CD14-positive monocyte (primary cell): ENCODE measurements at regions not wholly inside any gene's neighbourhood (a gene's known extent, or its start where the extent isn't known, plus 50 kb on each side); places are given as distances from the start of the nearest gene placed in this dataset.

Source experiments
- DNase-seq, 3 donors: peaks; one replicate each; pipeline ENCODE4 v3.0.0-alpha.2; 2011 to 2022
- H2AFZ ChIP-seq: 2 replicates; pipeline ENCODE4 v1.6.0; 2012; ENCODE audit warnings: mild to moderate bottlenecking, low read depth, low read length, inconsistent platforms; ENCODE audit not compliant: insufficient read depth, poor library complexity, severe bottlenecking
- H3K27ac ChIP-seq, 2 donors: 1 replicate in 1 of 2; 2 replicates in 1 of 2; pipeline ENCODE4 v1.5.1; 2012 to 2013; ENCODE audit warnings: low read length in 2 of 2, control low read depth in 1 of 2, inconsistent platforms in 1 of 2, low read depth in 1 of 2, mild to moderate bottlenecking in 1 of 2
- H3K27me3 ChIP-seq, 2 donors: one replicate each; pipeline versions ENCODE4 v1.6.0 to v1.6.1; 2011 to 2013; ENCODE audit warnings: low read length in 2 of 2; ENCODE audit not compliant: control insufficient read depth in 2 of 2, insufficient read depth in 2 of 2
- H3K36me3 ChIP-seq, 2 donors: replicated peaks in 1 of 2; 1 replicate in 1 of 2; 2 replicates in 1 of 2; pipeline versions ENCODE4 v1.5.1 to v1.6.1; 2012 to 2013; ENCODE audit warnings: low read length in 2 of 2, control low read depth in 1 of 2, inconsistent platforms in 1 of 2, mild to moderate bottlenecking in 1 of 2; ENCODE audit not compliant: insufficient read depth in 2 of 2, control insufficient read depth in 1 of 2
- H3K4me1 ChIP-seq, 2 donors: 1 replicate in 1 of 2; 2 replicates in 1 of 2; pipeline versions ENCODE4 v1.5.1 to v1.6.1; 2012 to 2013; ENCODE audit warnings: low read length in 2 of 2, control low read depth in 1 of 2, inconsistent platforms in 1 of 2, mild to moderate bottlenecking in 1 of 2, moderate library complexity in 1 of 2; ENCODE audit not compliant: insufficient read depth in 2 of 2, control insufficient read depth in 1 of 2
- H3K4me2 ChIP-seq: replicated peaks from 2 replicates; pipeline ENCODE3; 2012; ENCODE audit warnings: low read length, moderate library complexity, mild to moderate bottlenecking; ENCODE audit not compliant: poor library complexity, severe bottlenecking; ENCODE audit errors: extremely low read depth
- H3K4me3 ChIP-seq, 3 experiments: fragments of 200-600 bp in 1 of 3; sonication (generic) in 1 of 3; replicated peaks in 1 of 3; 1 replicate in 2 of 3; 2 replicates in 1 of 3; pipeline ENCODE4 v1.5.1; 2011 to 2013; ENCODE audit warnings: low read length in 3 of 3, mild to moderate bottlenecking in 3 of 3, control low read depth in 2 of 3, low read depth in 2 of 3, inconsistent platforms in 1 of 3, moderate library complexity in 1 of 3
- H3K79me2 ChIP-seq: 2 replicates; pipeline ENCODE4 v1.6.0; 2012; ENCODE audit warnings: mild to moderate bottlenecking, control low read depth, inconsistent platforms, low read length, moderate library complexity; ENCODE audit not compliant: insufficient read depth
- H3K9ac ChIP-seq: 2 replicates; pipeline ENCODE4 v1.6.0; 2017; ENCODE audit warnings: low read length, mild to moderate bottlenecking; ENCODE audit not compliant: insufficient read depth, poor library complexity, severe bottlenecking
- H3K9me3 ChIP-seq, 2 donors: replicated peaks in 1 of 2; 1 replicate in 1 of 2; 2 replicates in 1 of 2; pipeline versions ENCODE4 v1.5.1 to v1.6.1; 2012 to 2013; ENCODE audit warnings: low read length in 2 of 2, control low read depth in 1 of 2; ENCODE audit not compliant: control insufficient read depth in 1 of 2, insufficient read depth in 1 of 2
- H4K20me1 ChIP-seq: 2 replicates; pipeline ENCODE4 v1.6.0; 2012; ENCODE audit warnings: mild to moderate bottlenecking, low read length, control low read depth, moderate library complexity; ENCODE audit not compliant: insufficient read depth
- H3K27ac Mint-ChIP-seq, 7 donors: one replicate each; pipeline ENCODE4 v1.8.0; 2020; ENCODE audit warnings: mild to moderate bottlenecking in 7 of 7, mixed read lengths in 7 of 7, moderate library complexity in 6 of 7, inconsistent platforms in 2 of 7
- H3K27me3 Mint-ChIP-seq, 3 donors: one replicate each; pipeline ENCODE4 v1.8.0; 2021 to 2022; ENCODE audit warnings: low read depth in 3 of 3, mild to moderate bottlenecking in 3 of 3, mixed read lengths in 3 of 3, moderate library complexity in 3 of 3, inconsistent platforms in 1 of 3
- H3K36me3 Mint-ChIP-seq, 2 donors: one replicate each; pipeline ENCODE4 v1.8.0; 2020; ENCODE audit warnings: mixed read lengths in 2 of 2, inconsistent platforms in 1 of 2, mild to moderate bottlenecking in 1 of 2
- H3K4me1 Mint-ChIP-seq: one replicate; pipeline ENCODE4 v1.8.0; 2020; ENCODE audit warnings: mild to moderate bottlenecking, mixed read lengths
- H3K4me3 Mint-ChIP-seq, 2 donors: one replicate each; pipeline ENCODE4 v1.8.0; 2020; ENCODE audit warnings: mild to moderate bottlenecking in 2 of 2, mixed read lengths in 2 of 2, moderate library complexity in 1 of 2
- H3K9me3 Mint-ChIP-seq, 7 donors: one replicate each; pipeline ENCODE4 v1.8.0; 2020 to 2022; ENCODE audit warnings: mixed read lengths in 7 of 7, mild to moderate bottlenecking in 6 of 7, moderate library complexity in 6 of 7, inconsistent platforms in 2 of 7
- WGBS: methylation state at CpG from one replicate; pipeline ENCODE4 v1.1.5; 2013; ENCODE audit warnings: missing lambda C conversion rate; ENCODE audit not compliant: insufficient coverage; 5-methylcytosine and 5-hydroxymethylcytosine counted together
- intact Hi-C, 2 donors: fragments of 100-400 bp; cut with micrococcal nuclease; formaldehyde crosslinking; loops; one replicate each; pipeline versions ENCODE4 v1.15.0 to v1.15.1; 2023
- TF ChIP-seq, protein P1 (sequence below): fragments of 200-600 bp; IDR thresholded peaks from one replicate; pipeline ENCODE4 v1.8.0; 2022; ENCODE audit warnings: antibody characterized with exemption, mild to moderate bottlenecking

DNA sequence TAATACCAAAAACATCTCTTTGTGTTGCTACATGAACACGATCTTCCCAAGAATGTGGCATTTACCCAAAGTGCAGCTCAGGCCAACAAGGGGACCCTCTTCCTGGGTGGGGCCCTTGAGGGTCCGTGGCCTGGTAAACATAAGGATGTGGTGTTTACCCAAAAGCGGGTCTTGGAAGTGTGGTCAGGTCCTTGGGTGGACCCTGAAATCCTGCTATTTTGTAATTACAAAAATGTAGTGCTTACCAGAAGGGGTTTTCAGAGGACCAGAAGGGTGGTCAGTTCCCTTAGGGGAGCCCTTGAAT lies 87.8 kb upstream of the PRDM11 start:
- intact Hi-C loops = no loop called here
- Mint-ChIP-seq H3K27ac (peak overlapping the region in 5 of 7 donors; percentile 19 to 82 (median 23)), H3K9me3 (peaks cover 2 to 6% (median 3%) of the 10 kb centered on the region in 7 donors), H3K4me3 (peak overlapping the region in 1 of 2 donors; percentile 55), H3K36me3 (peaks cover 0 to 1% of the 10 kb centered on the region in 2 donors), H3K4me1 (peaks cover 39% of the 10 kb centered on the region), H3K27me3 (peaks cover under 1 to 6% (median 5%) of the 10 kb centered on the region in 3 donors)
- no peaks in the 10 kb centered on the region for H3K36me3 ChIP-seq
- no peaks in the 10 kb centered on the region for H4K20me1 ChIP-seq
- DNase-seq = no peak
- H3K9me3 ChIP-seq = peaks cover 0 to 2% of the 10 kb centered on the region in 2 donors
- peaks cover 23 to 32% of the 10 kb centered on the region in 2 donors for H3K4me1 ChIP-seq
- H3K27me3 ChIP-seq = no peaks in the 10 kb centered on the region
- TF ChIP-seq, protein P1, sequence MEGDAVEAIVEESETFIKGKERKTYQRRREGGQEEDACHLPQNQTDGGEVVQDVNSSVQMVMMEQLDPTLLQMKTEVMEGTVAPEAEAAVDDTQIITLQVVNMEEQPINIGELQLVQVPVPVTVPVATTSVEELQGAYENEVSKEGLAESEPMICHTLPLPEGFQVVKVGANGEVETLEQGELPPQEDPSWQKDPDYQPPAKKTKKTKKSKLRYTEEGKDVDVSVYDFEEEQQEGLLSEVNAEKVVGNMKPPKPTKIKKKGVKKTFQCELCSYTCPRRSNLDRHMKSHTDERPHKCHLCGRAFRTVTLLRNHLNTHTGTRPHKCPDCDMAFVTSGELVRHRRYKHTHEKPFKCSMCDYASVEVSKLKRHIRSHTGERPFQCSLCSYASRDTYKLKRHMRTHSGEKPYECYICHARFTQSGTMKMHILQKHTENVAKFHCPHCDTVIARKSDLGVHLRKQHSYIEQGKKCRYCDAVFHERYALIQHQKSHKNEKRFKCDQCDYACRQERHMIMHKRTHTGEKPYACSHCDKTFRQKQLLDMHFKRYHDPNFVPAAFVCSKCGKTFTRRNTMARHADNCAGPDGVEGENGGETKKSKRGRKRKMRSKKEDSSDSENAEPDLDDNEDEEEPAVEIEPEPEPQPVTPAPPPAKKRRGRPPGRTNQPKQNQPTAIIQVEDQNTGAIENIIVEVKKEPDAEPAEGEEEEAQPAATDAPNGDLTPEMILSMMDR = no peak
- no peaks in the 10 kb centered on the region for H3K79me2 ChIP-seq
- peak overlapping the region; percentile 10 for H2AFZ ChIP-seq
- peak overlapping the region; percentile 37 for H3K4me2 ChIP-seq
- H3K4me3 ChIP-seq = peak overlapping the region in 1 of 3 experiments; percentile 34
- WGBS = 40% methylated on average over 1 of the region's 3 CpGs
- no peak overlapping the region for H3K9ac ChIP-seq
- peak overlapping the region in 1 of 2 donors; percentile 58 for H3K27ac ChIP-seq

DNA sequence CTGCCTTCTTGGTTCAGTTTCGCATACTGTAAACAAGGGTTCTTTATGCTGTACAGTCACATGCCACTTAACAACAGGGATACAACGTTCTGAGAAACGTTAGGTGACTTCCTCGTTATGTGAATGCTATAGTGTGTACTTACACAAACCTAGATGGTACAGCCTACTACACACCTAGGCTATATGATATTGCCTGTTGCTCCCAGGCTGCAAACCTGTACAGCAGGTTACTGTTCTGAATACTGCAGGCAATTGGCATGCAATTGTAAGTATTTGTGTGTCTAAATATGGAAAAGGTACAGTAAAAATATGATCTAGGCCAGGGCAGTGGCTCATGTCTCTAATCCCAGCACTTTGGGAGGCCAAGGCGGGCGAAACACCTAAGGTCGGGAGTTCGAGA lies 85.7 kb upstream of the PRDM11 start:
- peak overlapping the region in 1 of 7 donors; percentile 20 for H3K27ac Mint-ChIP-seq
- Histone ChIP-seq H3K9ac (no peak overlapping the region), H2AFZ (no peak overlapping the region), H3K36me3 (no peaks in the 10 kb centered on the region), H3K4me3 (no peak overlapping the region), H3K4me1 (peaks cover 23 to 32% of the 10 kb centered on the region in 2 donors), H3K9me3 (peaks cover 6 to 10% of the 10 kb centered on the region in 2 donors), H3K27ac (no peak overlapping the region), H3K27me3 (no peaks in the 10 kb centered on the region), H4K20me1 (no peaks in the 10 kb centered on the region), H3K4me2 (no peak overlapping the region), H3K79me2 (no peaks in the 10 kb centered on the region)
- H3K36me3 Mint-ChIP-seq = peaks cover 0 to 1% of the 10 kb centered on the region in 2 donors
- DNase-seq = no peak
- TF ChIP-seq, protein P1 = no peak
- peaks cover 7 to 18% (median 9%) of the 10 kb centered on the region in 7 donors for H3K9me3 Mint-ChIP-seq
- intact Hi-C loops = no loop called here
- no peak overlapping the region for H3K4me3 Mint-ChIP-seq
- peaks cover 0 to 5% (median 2%) of the 10 kb centered on the region in 3 donors for H3K27me3 Mint-ChIP-seq
- WGBS = no CpG with 5 or more reads among the region's 8 CpGs
- H3K4me1 Mint-ChIP-seq = peaks cover 39% of the 10 kb centered on the region
